ENCODE measurements at regions not wholly inside any gene's neighbourhood (a gene's known extent, or its start where the extent isn't known, plus 50 kb on each side); places are given as distances from the start of the nearest gene placed in this dataset.
"Not testable (repeated sequence)": the region's sequence is repeated elsewhere in the genome, so short reads cannot be mapped to it uniquely, and the experiment has no call there.

- intact Hi-C loops (cut with micrococcal nuclease), result not testable (repeated sequence)
These were observed 75.3 kb downstream of the BARX1 start for GRCh38 chr9:93879662-93880407.

- intact Hi-C loops (cut with micrococcal nuclease), result no loop called here
These were observed 79.8 kb downstream of the BARX1 start for GRCh38 chr9:93875330-93875729.

- intact Hi-C loops (cut with micrococcal nuclease), result no loop called here
These were observed 80.9 kb downstream of the BARX1 start for GRCh38 chr9:93874242-93874641.

GRCh38 chr9:93871286-93871685, 83.9 kb downstream of the BARX1 start:
- intact Hi-C loops (cut with micrococcal nuclease), result no loop called here

GRCh38 chr9:93869863-93870262, 85.3 kb downstream of the BARX1 start:
- intact Hi-C loops (cut with micrococcal nuclease), result no loop called here

- intact Hi-C loops (cut with micrococcal nuclease), result no loop called here
These were observed 86.1 kb downstream of the BARX1 start for GRCh38 chr9:93869088-93869487.

- intact Hi-C loops (cut with micrococcal nuclease), result no loop called here
These were observed 89.4 kb downstream of the BARX1 start for GRCh38 chr9:93865716-93866115.

- intact Hi-C loops (cut with micrococcal nuclease), result no loop called here
These were observed 89.9 kb downstream of the BARX1 start for GRCh38 chr9:93865245-93865644.

GRCh38 chr9:93864840-93865239, 90.3 kb downstream of the BARX1 start:
- intact Hi-C loops (cut with micrococcal nuclease), result no loop called here

GRCh38 chr9:93864032-93864431, 91.1 kb downstream of the BARX1 start:
- intact Hi-C loops (cut with micrococcal nuclease), result no loop called here

GRCh38 chr9:93862877-93863545, 92.1 kb downstream of the BARX1 start:
- intact Hi-C loops (cut with micrococcal nuclease), result no loop called here

- intact Hi-C loops (cut with micrococcal nuclease), result no loop called here
These were observed 93.3 kb downstream of the BARX1 start for GRCh38 chr9:93861736-93862358.

GRCh38 chr9:93860694-93861658, 94.2 kb downstream of the BARX1 start:
- intact Hi-C loops (cut with micrococcal nuclease), result no loop called here

- intact Hi-C loops (cut with micrococcal nuclease), result no loop called here
These were observed 95.5 kb downstream of the BARX1 start for GRCh38 chr9:93859431-93860215.

GRCh38 chr9:93857528-93857927, 97.6 kb downstream of the BARX1 start:
- intact Hi-C loops (cut with micrococcal nuclease), result no loop called here

GRCh38 chr9:93852728-93853127, 102.4 kb downstream of the BARX1 start:
- intact Hi-C loops (cut with micrococcal nuclease), result no loop called here

GRCh38 chr9:93846349-93846748, 108.8 kb downstream of the BARX1 start:
- intact Hi-C loops (cut with micrococcal nuclease), result no loop called here

GRCh38 chr9:93843396-93843795, 111.8 kb downstream of the BARX1 start:
- intact Hi-C loops (cut with micrococcal nuclease), result no loop called here

GRCh38 chr9:93830606-93831005, 124.5 kb downstream of the BARX1 start:
- intact Hi-C loops (cut with micrococcal nuclease), result no loop called here

- intact Hi-C loops (cut with micrococcal nuclease), result no loop called here
These were observed 125.1 kb downstream of the BARX1 start for GRCh38 chr9:93830012-93830596.

All from T-helper 2 cell treated with Interferon-gamma antibody and Interleukin-4, amounts not matched to agents 100 ng/mL and 5 ng/mL, for 36 hours (primary cell).